ENCODE measurements at regions not wholly inside any gene's neighbourhood (a gene's known extent, or its start where the extent isn't known, plus 50 kb on each side); places are given as distances from the start of the nearest gene placed in this dataset.

GRCh38 chr9:89889865-89890264, 285.1 kb downstream of the GADD45G start:
- Histone ChIP-seq H3K9me2 (replicated peaks; ENCODE audit: insufficient read depth, low read length) (no peaks in the 10 kb centered on the region), H3F3A (ENCODE audit: insufficient read depth, low read length) (no peaks in the 10 kb centered on the region), H3K9me3 (replicated peaks; ENCODE audit: insufficient read depth, low read length) (no peaks in the 10 kb centered on the region), H3K4me3 (ENCODE audit: low read length) (no peak overlapping the region), H2AFZ (ENCODE audit: low read length) (no peak overlapping the region), H3K4me1 (ENCODE audit: low read length) (no peaks in the 10 kb centered on the region), H3K27me3 (replicated peaks; ENCODE audit: insufficient read depth, low read length) (no peaks in the 10 kb centered on the region), H3K36me3 (replicated peaks; ENCODE audit: insufficient read depth, low read length) (no peaks in the 10 kb centered on the region), H3K79me2 (ENCODE audit: low read length) (no peaks in the 10 kb centered on the region), H3K4me2 (ENCODE audit: low read depth, low read length) (no peak overlapping the region), H3K9ac (ENCODE audit: low read length) (no peak overlapping the region), H4K20me1 (ENCODE audit: insufficient read depth, low read length) (no peaks in the 10 kb centered on the region), H3K27ac (ENCODE audit: low read length) (no peak overlapping the region)
- TF ChIP-seq EZH2 (optimal IDR thresholded peaks at IDR 0.05; ENCODE audit: low read depth, low read length) (no peak), EZH2phosphoT487 (IDR thresholded peaks at IDR 0.05; ENCODE audit: low read length) (no peak), CTCF (IDR thresholded peaks at IDR 0.05; ENCODE audit: low read length) (no peak)
- no peak for DNase-seq

GRCh38 chr9:89890326-89890980, 285.6 kb downstream of the GADD45G start:
- no peak for DNase-seq
- Histone ChIP-seq H3K36me3 (replicated peaks; ENCODE audit: insufficient read depth, low read length) (no peaks in the 10 kb centered on the region), H3K9ac (ENCODE audit: low read length) (no peak overlapping the region), H3K4me3 (ENCODE audit: low read length) (no peak overlapping the region), H3K9me3 (replicated peaks; ENCODE audit: insufficient read depth, low read length) (no peaks in the 10 kb centered on the region), H3K9me2 (replicated peaks; ENCODE audit: insufficient read depth, low read length) (no peaks in the 10 kb centered on the region), H3K4me1 (ENCODE audit: low read length) (no peaks in the 10 kb centered on the region), H3K27me3 (replicated peaks; ENCODE audit: insufficient read depth, low read length) (no peaks in the 10 kb centered on the region), H3K27ac (ENCODE audit: low read length) (no peak overlapping the region), H3K79me2 (ENCODE audit: low read length) (no peaks in the 10 kb centered on the region), H3K4me2 (ENCODE audit: low read depth, low read length) (no peak overlapping the region), H4K20me1 (ENCODE audit: insufficient read depth, low read length) (no peaks in the 10 kb centered on the region), H2AFZ (ENCODE audit: low read length) (no peak overlapping the region), H3F3A (ENCODE audit: insufficient read depth, low read length) (no peaks in the 10 kb centered on the region)
- no peak for TF ChIP-seq EZH2 (optimal IDR thresholded peaks at IDR 0.05; ENCODE audit: low read depth, low read length)
- no peak for TF ChIP-seq EZH2phosphoT487 (IDR thresholded peaks at IDR 0.05; ENCODE audit: low read length)
- TF ChIP-seq CTCF (IDR thresholded peaks at IDR 0.05; ENCODE audit: low read length), result no peak

- Histone ChIP-seq H3K27ac (ENCODE audit: low read length) (no peak overlapping the region), H3K9me3 (replicated peaks; ENCODE audit: insufficient read depth, low read length) (no peaks in the 10 kb centered on the region), H3K36me3 (replicated peaks; ENCODE audit: insufficient read depth, low read length) (no peaks in the 10 kb centered on the region), H2AFZ (ENCODE audit: low read length) (no peak overlapping the region), H4K20me1 (ENCODE audit: insufficient read depth, low read length) (no peaks in the 10 kb centered on the region), H3F3A (ENCODE audit: insufficient read depth, low read length) (no peaks in the 10 kb centered on the region), H3K79me2 (ENCODE audit: low read length) (no peaks in the 10 kb centered on the region), H3K4me1 (ENCODE audit: low read length) (no peaks in the 10 kb centered on the region), H3K9me2 (replicated peaks; ENCODE audit: insufficient read depth, low read length) (no peaks in the 10 kb centered on the region), H3K4me3 (ENCODE audit: low read length) (no peak overlapping the region), H3K27me3 (replicated peaks; ENCODE audit: insufficient read depth, low read length) (no peaks in the 10 kb centered on the region), H3K4me2 (ENCODE audit: low read depth, low read length) (no peak overlapping the region), H3K9ac (ENCODE audit: low read length) (no peak overlapping the region)
- TF ChIP-seq CTCF (IDR thresholded peaks at IDR 0.05; ENCODE audit: low read length) (no peak), EZH2 (optimal IDR thresholded peaks at IDR 0.05; ENCODE audit: low read depth, low read length) (no peak)
- DNase-seq, result no peak
Measured at GRCh38 chr9:89891221-89891590, 286.4 kb downstream of the GADD45G start.
